ENCODE measurements at regions not wholly inside any gene's neighbourhood (a gene's known extent, or its start where the extent isn't known, plus 50 kb on each side); places are given as distances from the start of the nearest gene placed in this dataset.

DNA sequence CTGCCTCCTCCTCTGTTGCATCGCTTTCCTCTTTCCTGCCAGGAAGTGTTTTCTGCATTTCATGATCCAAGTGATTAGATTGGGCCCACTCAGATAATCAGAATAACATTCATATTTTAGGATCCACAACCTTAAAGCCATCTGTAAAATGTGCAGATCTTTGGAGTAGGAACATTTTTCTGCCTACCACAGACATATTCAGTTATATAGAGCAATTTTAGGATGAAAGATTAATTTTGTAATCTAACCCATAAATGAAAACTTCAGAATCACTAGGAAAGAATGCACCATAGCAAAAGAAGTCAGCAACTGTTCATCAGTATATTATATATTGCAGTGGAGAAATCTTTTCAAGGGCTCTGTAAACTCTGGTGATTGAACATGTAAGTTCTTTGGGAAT, 659.9 kb upstream of the LUZP2 start:
- TF ChIP-seq POLR2A (IDR thresholded peaks at IDR 0.05) = no peak
- TF ChIP-seq, protein P1, sequence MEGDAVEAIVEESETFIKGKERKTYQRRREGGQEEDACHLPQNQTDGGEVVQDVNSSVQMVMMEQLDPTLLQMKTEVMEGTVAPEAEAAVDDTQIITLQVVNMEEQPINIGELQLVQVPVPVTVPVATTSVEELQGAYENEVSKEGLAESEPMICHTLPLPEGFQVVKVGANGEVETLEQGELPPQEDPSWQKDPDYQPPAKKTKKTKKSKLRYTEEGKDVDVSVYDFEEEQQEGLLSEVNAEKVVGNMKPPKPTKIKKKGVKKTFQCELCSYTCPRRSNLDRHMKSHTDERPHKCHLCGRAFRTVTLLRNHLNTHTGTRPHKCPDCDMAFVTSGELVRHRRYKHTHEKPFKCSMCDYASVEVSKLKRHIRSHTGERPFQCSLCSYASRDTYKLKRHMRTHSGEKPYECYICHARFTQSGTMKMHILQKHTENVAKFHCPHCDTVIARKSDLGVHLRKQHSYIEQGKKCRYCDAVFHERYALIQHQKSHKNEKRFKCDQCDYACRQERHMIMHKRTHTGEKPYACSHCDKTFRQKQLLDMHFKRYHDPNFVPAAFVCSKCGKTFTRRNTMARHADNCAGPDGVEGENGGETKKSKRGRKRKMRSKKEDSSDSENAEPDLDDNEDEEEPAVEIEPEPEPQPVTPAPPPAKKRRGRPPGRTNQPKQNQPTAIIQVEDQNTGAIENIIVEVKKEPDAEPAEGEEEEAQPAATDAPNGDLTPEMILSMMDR (IDR thresholded peaks at IDR 0.05) = no peak
- TF ChIP-seq EP300 (IDR thresholded peaks at IDR 0.05) = no peak

Measured in suprapubic skin (tissue), 3 donors.